Esophagus squamous epithelium (tissue), 4 donors: ENCODE measurements at regions not wholly inside any gene's neighbourhood (a gene's known extent, or its start where the extent isn't known, plus 50 kb on each side); places are given as distances from the start of the nearest gene placed in this dataset.

Source experiments
- CTCF ChIP-seq, 6 experiments: fragments of 450-650 bp in 4 of 6; fragments of 200-600 bp in 2 of 6; sonication (generic) in 2 of 6; IDR thresholded peaks; one replicate each; pipeline ENCODE4 v1.5.1; 2016 to 2019; ENCODE audit warnings: antibody characterized with exemption in 6 of 6, mild to moderate bottlenecking in 4 of 6, moderate library complexity in 4 of 6
- POLR2A ChIP-seq, 4 donors: fragments of 450-650 bp; IDR thresholded peaks; one replicate each; pipeline ENCODE4 v1.6.1; 2017; ENCODE audit warnings: antibody characterized with exemption in 4 of 4, mild to moderate bottlenecking in 4 of 4, moderate library complexity in 3 of 4

DNA sequence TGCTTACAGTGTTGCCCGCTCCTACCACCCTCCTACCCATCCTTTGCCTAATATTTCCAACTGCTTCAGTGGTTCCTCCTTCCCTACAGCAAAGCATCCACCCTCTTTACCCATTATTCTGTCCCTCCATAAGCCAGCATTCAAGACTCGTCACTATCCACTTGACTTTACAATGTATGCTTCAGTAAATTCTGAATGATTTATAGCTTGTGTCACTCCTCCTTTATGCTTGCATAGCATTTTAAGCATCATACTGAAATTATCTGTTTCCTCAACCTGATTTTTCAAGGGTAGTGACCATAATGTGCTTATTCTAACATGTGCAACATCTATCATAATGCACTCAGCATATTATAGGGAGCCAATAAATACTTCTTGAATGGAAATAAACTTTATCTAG is 365.5 kb downstream of the RAB28 start:
- TF ChIP-seq CTCF (IDR thresholded peaks at IDR 0.05) (no peak), POLR2A (IDR thresholded peaks at IDR 0.05) (no peak)
